ENCODE measurements at regions not wholly inside any gene's neighbourhood (a gene's known extent, or its start where the extent isn't known, plus 50 kb on each side); places are given as distances from the start of the nearest gene placed in this dataset.

- no peak overlapping the region for H3K27ac ChIP-seq
- TF ChIP-seq, protein P1, sequence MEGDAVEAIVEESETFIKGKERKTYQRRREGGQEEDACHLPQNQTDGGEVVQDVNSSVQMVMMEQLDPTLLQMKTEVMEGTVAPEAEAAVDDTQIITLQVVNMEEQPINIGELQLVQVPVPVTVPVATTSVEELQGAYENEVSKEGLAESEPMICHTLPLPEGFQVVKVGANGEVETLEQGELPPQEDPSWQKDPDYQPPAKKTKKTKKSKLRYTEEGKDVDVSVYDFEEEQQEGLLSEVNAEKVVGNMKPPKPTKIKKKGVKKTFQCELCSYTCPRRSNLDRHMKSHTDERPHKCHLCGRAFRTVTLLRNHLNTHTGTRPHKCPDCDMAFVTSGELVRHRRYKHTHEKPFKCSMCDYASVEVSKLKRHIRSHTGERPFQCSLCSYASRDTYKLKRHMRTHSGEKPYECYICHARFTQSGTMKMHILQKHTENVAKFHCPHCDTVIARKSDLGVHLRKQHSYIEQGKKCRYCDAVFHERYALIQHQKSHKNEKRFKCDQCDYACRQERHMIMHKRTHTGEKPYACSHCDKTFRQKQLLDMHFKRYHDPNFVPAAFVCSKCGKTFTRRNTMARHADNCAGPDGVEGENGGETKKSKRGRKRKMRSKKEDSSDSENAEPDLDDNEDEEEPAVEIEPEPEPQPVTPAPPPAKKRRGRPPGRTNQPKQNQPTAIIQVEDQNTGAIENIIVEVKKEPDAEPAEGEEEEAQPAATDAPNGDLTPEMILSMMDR (IDR thresholded peaks at IDR 0.05): no peak
- TF ChIP-seq POLR2AphosphoS5 (IDR thresholded peaks at IDR 0.05; ENCODE audit: insufficient read depth in 1 of 2, low read depth in 1 of 2): no peak
- no peak for TF ChIP-seq POLR2A (IDR thresholded peaks at IDR 0.05)
- intact Hi-C loops (cut with DNase I): no loop called here
- no peak for DNase-seq (ENCODE audit: extremely low spot score in 2 of 2)
- no peaks in the 10 kb centered on the region for H3K27me3 ChIP-seq
- no peaks in the 10 kb centered on the region for H3K9me3 ChIP-seq
- H3K4me1 ChIP-seq: no peaks in the 10 kb centered on the region
- peaks cover 0 to 39% of the 10 kb centered on the region in 2 donors for H3K36me3 ChIP-seq
- H3K4me3 ChIP-seq: no peak overlapping the region
Measured at GRCh38 chr6:144471986-144472385, 186.9 kb downstream of the UTRN start.

GRCh38 chr6:144474290-144474689, 189.2 kb downstream of the UTRN start:
- no peak overlapping the region for H3K4me3 ChIP-seq
- H3K27ac ChIP-seq: no peak overlapping the region
- H3K4me1 ChIP-seq: no peaks in the 10 kb centered on the region
- no peaks in the 10 kb centered on the region for H3K27me3 ChIP-seq
- no peaks in the 10 kb centered on the region for H3K9me3 ChIP-seq
- DNase-seq (ENCODE audit: extremely low spot score in 2 of 2): no peak
- TF ChIP-seq, protein P1 (IDR thresholded peaks at IDR 0.05): no peak
- TF ChIP-seq POLR2AphosphoS5 (IDR thresholded peaks at IDR 0.05; ENCODE audit: insufficient read depth in 1 of 2, low read depth in 1 of 2): no peak
- no peak for TF ChIP-seq POLR2A (IDR thresholded peaks at IDR 0.05)
- H3K36me3 ChIP-seq: peaks cover 0 to 29% of the 10 kb centered on the region in 2 donors
- intact Hi-C loops (cut with DNase I): no loop called here

- Histone ChIP-seq H3K4me3 (no peak overlapping the region), H3K4me1 (no peaks in the 10 kb centered on the region), H3K9me3 (no peaks in the 10 kb centered on the region), H3K36me3 (peaks cover 0 to 33% of the 10 kb centered on the region in 2 donors), H3K27ac (no peak overlapping the region), H3K27me3 (no peaks in the 10 kb centered on the region)
- no peak for DNase-seq (ENCODE audit: extremely low spot score in 2 of 2)
- TF ChIP-seq, protein P1 (IDR thresholded peaks at IDR 0.05): no peak
- no peak for TF ChIP-seq POLR2A (IDR thresholded peaks at IDR 0.05)
- TF ChIP-seq POLR2AphosphoS5 (IDR thresholded peaks at IDR 0.05; ENCODE audit: insufficient read depth in 1 of 2, low read depth in 1 of 2): no peak
- intact Hi-C loops (cut with DNase I): no loop called here
Measured at GRCh38 chr6:144474904-144475303, 189.8 kb downstream of the UTRN start.

DNA sequence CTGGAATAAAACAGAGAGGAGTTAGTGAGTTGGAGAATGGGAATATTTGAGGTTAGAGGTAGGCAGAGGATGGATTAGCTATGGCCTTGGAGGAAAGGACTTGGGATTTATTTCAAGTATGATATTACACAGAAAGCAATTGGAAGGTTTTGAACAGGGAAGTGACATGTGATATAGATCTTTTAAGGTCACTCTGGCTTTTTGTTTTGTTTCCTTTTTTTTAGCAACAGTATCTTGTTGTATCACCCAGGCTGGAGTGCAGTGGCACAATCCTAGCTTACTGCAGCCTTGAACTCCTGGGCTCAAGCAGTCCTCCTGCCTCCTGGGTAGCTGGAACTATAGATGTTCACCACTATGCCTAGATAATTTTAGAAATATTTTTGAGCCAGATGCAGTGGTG, 190.3 kb downstream of the UTRN start:
- Histone ChIP-seq H3K4me3 (no peak overlapping the region), H3K27me3 (no peaks in the 10 kb centered on the region), H3K9me3 (no peaks in the 10 kb centered on the region), H3K36me3 (peaks cover 0 to 38% of the 10 kb centered on the region in 2 donors), H3K27ac (no peak overlapping the region), H3K4me1 (no peaks in the 10 kb centered on the region)
- intact Hi-C loops (cut with DNase I): no loop called here
- no peak for DNase-seq (ENCODE audit: extremely low spot score in 2 of 2)
- TF ChIP-seq POLR2A (IDR thresholded peaks at IDR 0.05): no peak
- no peak for TF ChIP-seq POLR2AphosphoS5 (IDR thresholded peaks at IDR 0.05; ENCODE audit: insufficient read depth in 1 of 2, low read depth in 1 of 2)

- Histone ChIP-seq H3K36me3 (peaks cover 0 to 43% of the 10 kb centered on the region in 2 donors), H3K4me3 (no peak overlapping the region), H3K9me3 (no peaks in the 10 kb centered on the region), H3K27ac (no peak overlapping the region), H3K4me1 (no peaks in the 10 kb centered on the region), H3K27me3 (no peaks in the 10 kb centered on the region)
- TF ChIP-seq POLR2AphosphoS5 (IDR thresholded peaks at IDR 0.05; ENCODE audit: insufficient read depth in 1 of 2, low read depth in 1 of 2) (no peak), POLR2A (IDR thresholded peaks at IDR 0.05) (no peak)
- TF ChIP-seq, protein P1 (IDR thresholded peaks at IDR 0.05): no peak
- DNase-seq (ENCODE audit: extremely low spot score in 2 of 2): no peak
- intact Hi-C loops (cut with DNase I): no loop called here
Measured at GRCh38 chr6:144476286-144476685, 191.2 kb downstream of the UTRN start.

Data from vagina (tissue), 2 donors.